ENCODE measurements at regions not wholly inside any gene's neighbourhood (a gene's known extent, or its start where the extent isn't known, plus 50 kb on each side); places are given as distances from the start of the nearest gene placed in this dataset.

DNA sequence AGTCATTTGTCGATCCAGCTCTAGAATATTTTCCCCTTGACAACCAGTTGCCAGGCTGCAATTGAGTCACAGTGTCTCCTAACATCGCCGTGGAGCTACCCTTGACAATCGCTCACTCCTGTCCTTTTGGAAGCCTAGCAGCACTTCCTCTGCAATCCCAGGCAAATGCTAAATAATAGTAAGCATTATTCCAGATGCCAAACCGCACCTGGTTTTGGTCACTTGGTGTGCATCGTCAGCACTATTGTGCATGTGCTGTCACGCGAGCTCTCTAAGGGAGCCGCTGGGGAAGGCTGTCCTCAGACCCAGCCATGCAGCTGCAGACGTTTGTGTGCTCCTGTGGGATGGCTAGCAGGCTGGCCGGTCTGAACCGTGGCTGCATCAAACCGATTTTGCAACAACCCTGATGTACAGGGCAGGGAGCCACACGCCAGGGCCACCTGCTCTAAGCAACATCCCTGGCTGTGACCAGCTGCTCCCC is 549.5 kb upstream of the ID2 start:
- no peak for DNase-seq
- H3K9ac ChIP-seq (ENCODE audit: low read length) = no peak overlapping the region

DNA sequence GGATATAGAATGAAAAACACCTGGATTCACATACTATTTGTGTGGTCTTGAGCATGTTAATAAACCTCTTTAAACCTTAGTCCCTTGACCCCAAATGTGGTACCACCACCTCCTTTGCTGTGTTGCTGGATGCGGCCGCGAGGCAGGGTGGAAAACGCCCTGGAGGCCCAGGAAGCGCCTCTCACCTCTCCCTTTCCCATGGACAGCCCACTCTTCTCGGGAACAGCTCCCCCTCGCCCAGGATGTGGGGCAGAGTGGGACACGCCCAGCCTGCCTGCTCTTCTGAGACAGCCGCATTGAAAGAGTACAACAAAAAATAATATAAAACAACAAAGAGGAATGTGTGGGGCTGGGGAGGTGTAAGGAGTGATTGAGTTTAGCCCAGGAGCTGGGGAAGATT is 549.0 kb upstream of the ID2 start:
- no peaks in the 10 kb centered on the region for H3K9me2 ChIP-seq (replicated peaks; ENCODE audit: insufficient read depth, low read length)
- no peaks in the 10 kb centered on the region for H3K27me3 ChIP-seq (replicated peaks; ENCODE audit: insufficient read depth, low read length)
- TF ChIP-seq EZH2phosphoT487 (IDR thresholded peaks at IDR 0.05; ENCODE audit: low read length) (no peak), EZH2 (optimal IDR thresholded peaks at IDR 0.05; ENCODE audit: low read depth, low read length) (no peak)
- TF ChIP-seq, protein P1, sequence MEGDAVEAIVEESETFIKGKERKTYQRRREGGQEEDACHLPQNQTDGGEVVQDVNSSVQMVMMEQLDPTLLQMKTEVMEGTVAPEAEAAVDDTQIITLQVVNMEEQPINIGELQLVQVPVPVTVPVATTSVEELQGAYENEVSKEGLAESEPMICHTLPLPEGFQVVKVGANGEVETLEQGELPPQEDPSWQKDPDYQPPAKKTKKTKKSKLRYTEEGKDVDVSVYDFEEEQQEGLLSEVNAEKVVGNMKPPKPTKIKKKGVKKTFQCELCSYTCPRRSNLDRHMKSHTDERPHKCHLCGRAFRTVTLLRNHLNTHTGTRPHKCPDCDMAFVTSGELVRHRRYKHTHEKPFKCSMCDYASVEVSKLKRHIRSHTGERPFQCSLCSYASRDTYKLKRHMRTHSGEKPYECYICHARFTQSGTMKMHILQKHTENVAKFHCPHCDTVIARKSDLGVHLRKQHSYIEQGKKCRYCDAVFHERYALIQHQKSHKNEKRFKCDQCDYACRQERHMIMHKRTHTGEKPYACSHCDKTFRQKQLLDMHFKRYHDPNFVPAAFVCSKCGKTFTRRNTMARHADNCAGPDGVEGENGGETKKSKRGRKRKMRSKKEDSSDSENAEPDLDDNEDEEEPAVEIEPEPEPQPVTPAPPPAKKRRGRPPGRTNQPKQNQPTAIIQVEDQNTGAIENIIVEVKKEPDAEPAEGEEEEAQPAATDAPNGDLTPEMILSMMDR (IDR thresholded peaks at IDR 0.05; ENCODE audit: low read length) = no peak
- no peaks in the 10 kb centered on the region for H3K9me3 ChIP-seq (replicated peaks; ENCODE audit: insufficient read depth, low read length)
- no peak overlapping the region for H2AFZ ChIP-seq (ENCODE audit: low read length)
- no peak overlapping the region for H3K4me3 ChIP-seq (ENCODE audit: low read length)
- H3K9ac ChIP-seq (ENCODE audit: low read length) = no peak overlapping the region
- H3K4me2 ChIP-seq (ENCODE audit: low read depth, low read length) = no peak overlapping the region
- H3K79me2 ChIP-seq (ENCODE audit: low read length) = no peaks in the 10 kb centered on the region
- H3F3A ChIP-seq (ENCODE audit: insufficient read depth, low read length) = no peaks in the 10 kb centered on the region
- H3K4me1 ChIP-seq (ENCODE audit: low read length) = no peaks in the 10 kb centered on the region
- DNase-seq = no peak
- no peaks in the 10 kb centered on the region for H4K20me1 ChIP-seq (ENCODE audit: insufficient read depth, low read length)
- no peaks in the 10 kb centered on the region for H3K36me3 ChIP-seq (replicated peaks; ENCODE audit: insufficient read depth, low read length)
- no peak overlapping the region for H3K27ac ChIP-seq (ENCODE audit: low read length)

More for the DNA sequence above, 549.5 kb upstream of the ID2 start:
- TF ChIP-seq EZH2phosphoT487 (IDR thresholded peaks at IDR 0.05; ENCODE audit: low read length) (no peak), EZH2 (optimal IDR thresholded peaks at IDR 0.05; ENCODE audit: low read depth, low read length) (no peak)
- TF ChIP-seq, protein P1 (IDR thresholded peaks at IDR 0.05; ENCODE audit: low read length) = no peak
- no peaks in the 10 kb centered on the region for H3K79me2 ChIP-seq (ENCODE audit: low read length)
- H3K9me3 ChIP-seq (replicated peaks; ENCODE audit: insufficient read depth, low read length) = no peaks in the 10 kb centered on the region
- H3K36me3 ChIP-seq (replicated peaks; ENCODE audit: insufficient read depth, low read length) = no peaks in the 10 kb centered on the region
- no peaks in the 10 kb centered on the region for H4K20me1 ChIP-seq (ENCODE audit: insufficient read depth, low read length)
- H3K27me3 ChIP-seq (replicated peaks; ENCODE audit: insufficient read depth, low read length) = no peaks in the 10 kb centered on the region
- H3K4me3 ChIP-seq (ENCODE audit: low read length) = no peak overlapping the region
- no peak overlapping the region for H2AFZ ChIP-seq (ENCODE audit: low read length)
- H3F3A ChIP-seq (ENCODE audit: insufficient read depth, low read length) = no peaks in the 10 kb centered on the region
- H3K9me2 ChIP-seq (replicated peaks; ENCODE audit: insufficient read depth, low read length) = no peaks in the 10 kb centered on the region
- H3K27ac ChIP-seq (ENCODE audit: low read length) = no peak overlapping the region
- no peak overlapping the region for H3K4me2 ChIP-seq (ENCODE audit: low read depth, low read length)
- H3K4me1 ChIP-seq (ENCODE audit: low read length) = no peaks in the 10 kb centered on the region

DNA sequence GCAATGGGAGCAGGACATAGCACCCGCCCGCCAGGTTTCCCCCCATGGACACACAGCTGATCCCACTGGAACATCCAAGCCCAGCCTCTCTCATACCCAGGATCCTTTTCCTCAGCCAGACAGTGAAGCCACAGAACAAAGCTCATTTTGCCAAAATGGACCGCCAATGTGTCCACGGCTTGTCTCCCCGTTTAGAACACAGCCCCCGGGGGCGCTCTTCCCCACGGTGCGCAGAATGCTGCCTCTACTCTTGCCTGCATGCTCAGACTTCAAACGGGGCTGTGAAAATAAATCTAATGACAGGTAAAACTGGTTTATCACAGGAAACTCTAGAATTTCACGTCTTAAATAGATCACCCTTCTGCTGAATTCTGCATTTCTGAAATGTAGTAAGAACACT is 548.5 kb upstream of the ID2 start:
- no peaks in the 10 kb centered on the region for H3F3A ChIP-seq (ENCODE audit: insufficient read depth, low read length)
- no peaks in the 10 kb centered on the region for H3K36me3 ChIP-seq (replicated peaks; ENCODE audit: insufficient read depth, low read length)
- H3K9me3 ChIP-seq (replicated peaks; ENCODE audit: insufficient read depth, low read length) = no peaks in the 10 kb centered on the region
- no peak overlapping the region for H3K9ac ChIP-seq (ENCODE audit: low read length)
- TF ChIP-seq EZH2phosphoT487 (IDR thresholded peaks at IDR 0.05; ENCODE audit: low read length) (no peak), EZH2 (optimal IDR thresholded peaks at IDR 0.05; ENCODE audit: low read depth, low read length) (no peak)
- TF ChIP-seq, protein P1 (IDR thresholded peaks at IDR 0.05; ENCODE audit: low read length) = no peak
- H4K20me1 ChIP-seq (ENCODE audit: insufficient read depth, low read length) = no peaks in the 10 kb centered on the region
- H3K79me2 ChIP-seq (ENCODE audit: low read length) = no peaks in the 10 kb centered on the region
- no peak overlapping the region for H2AFZ ChIP-seq (ENCODE audit: low read length)
- no peak overlapping the region for H3K27ac ChIP-seq (ENCODE audit: low read length)
- no peak overlapping the region for H3K4me2 ChIP-seq (ENCODE audit: low read depth, low read length)
- H3K9me2 ChIP-seq (replicated peaks; ENCODE audit: insufficient read depth, low read length) = no peaks in the 10 kb centered on the region
- no peak for DNase-seq
- H3K4me3 ChIP-seq (ENCODE audit: low read length) = no peak overlapping the region
- H3K4me1 ChIP-seq (ENCODE audit: low read length) = no peaks in the 10 kb centered on the region
- no peaks in the 10 kb centered on the region for H3K27me3 ChIP-seq (replicated peaks; ENCODE audit: insufficient read depth, low read length)
